ENCODE measurements at regions not wholly inside any gene's neighbourhood (a gene's known extent, or its start where the extent isn't known, plus 50 kb on each side); places are given as distances from the start of the nearest gene placed in this dataset.

DNA sequence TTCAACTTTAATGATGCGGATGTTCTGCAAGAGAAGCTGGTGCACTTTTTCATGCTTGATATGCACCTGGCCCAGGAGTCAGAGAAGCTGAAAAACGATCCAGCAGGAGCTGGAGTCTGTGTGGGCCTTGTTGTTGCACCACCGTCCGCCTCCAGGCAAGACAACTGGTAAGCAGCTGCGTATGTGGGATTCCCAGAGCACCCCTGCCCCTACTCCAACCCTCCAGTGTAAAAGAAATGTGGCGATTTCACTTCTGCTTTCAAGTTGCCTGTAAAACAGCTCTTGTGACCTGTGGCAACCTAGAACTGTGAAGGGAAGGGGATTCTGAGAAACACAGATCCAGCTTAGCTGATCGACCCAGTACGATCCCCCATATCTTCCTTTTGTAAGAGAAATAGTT lies 154.1 kb upstream of the PELI2 start:
- Histone ChIP-seq H3K23ac (ENCODE audit: low read depth, low read length, poor library complexity) (no peak overlapping the region), H4K91ac (ENCODE audit: low read depth, low read length, poor library complexity) (no peak overlapping the region), H4K8ac (ENCODE audit: low read depth, low read length) (no peak overlapping the region), H2AK5ac (ENCODE audit: low read depth, low read length) (no peak overlapping the region), H2BK5ac (ENCODE audit: low read length) (no peak overlapping the region), H3K36me3 (replicated peaks in 1 of 2; ENCODE audit: control insufficient read depth in 2 of 2, insufficient read depth in 2 of 2, low read length in 2 of 2) (no peaks in the 10 kb centered on the region), H3K4ac (ENCODE audit: low read length) (no peak overlapping the region), H3K79me1 (ENCODE audit: low read depth, low read length) (no peaks in the 10 kb centered on the region), H3K4me2 (ENCODE audit: insufficient read depth, low read length, poor library complexity, severe bottlenecking) (no peak overlapping the region), H3K27me3 (ENCODE audit: control insufficient read depth in 3 of 3, insufficient read depth in 3 of 3, low read depth in 1 of 3, low read length in 3 of 3) (peaks cover 0 to 7% (median 0%) of the 10 kb centered on the region in 3 experiments), H3K18ac (ENCODE audit: low read length) (no peak overlapping the region), H3K9me3 (replicated peaks in 1 of 2; ENCODE audit: control insufficient read depth in 2 of 2, insufficient read depth in 1 of 2, low read depth in 1 of 2, low read length in 2 of 2) (no peaks in the 10 kb centered on the region), H3K4me1 (ENCODE audit: control insufficient read depth in 2 of 2, insufficient read depth in 1 of 2, low read depth in 1 of 2, low read length in 2 of 2) (peaks cover 0 to 3% of the 10 kb centered on the region in 2 donors), H3K27ac (replicated peaks; ENCODE audit: low read length) (no peak overlapping the region), H3K14ac (ENCODE audit: low read length) (no peak overlapping the region), H2BK15ac (ENCODE audit: low read length) (no peak overlapping the region), H3K4me3 (ENCODE audit: low read length in 2 of 2) (no peak overlapping the region), H3K9ac (ENCODE audit: low read depth, low read length, poor library complexity) (no peak overlapping the region), H2AFZ (ENCODE audit: low read length) (no peak overlapping the region), H2BK12ac (ENCODE audit: low read length) (no peak overlapping the region), H2BK120ac (ENCODE audit: low read depth, low read length) (no peak overlapping the region)
- DNase-seq (ENCODE audit: low spot score): no peak
- WGBS, 2 donors (ENCODE audit: extremely low coverage in 2 of 2, insufficient read length in 2 of 2, insufficient replicate concordance in 1 of 2): no CpG with 5 or more reads among the region's 8 CpGs

DNA sequence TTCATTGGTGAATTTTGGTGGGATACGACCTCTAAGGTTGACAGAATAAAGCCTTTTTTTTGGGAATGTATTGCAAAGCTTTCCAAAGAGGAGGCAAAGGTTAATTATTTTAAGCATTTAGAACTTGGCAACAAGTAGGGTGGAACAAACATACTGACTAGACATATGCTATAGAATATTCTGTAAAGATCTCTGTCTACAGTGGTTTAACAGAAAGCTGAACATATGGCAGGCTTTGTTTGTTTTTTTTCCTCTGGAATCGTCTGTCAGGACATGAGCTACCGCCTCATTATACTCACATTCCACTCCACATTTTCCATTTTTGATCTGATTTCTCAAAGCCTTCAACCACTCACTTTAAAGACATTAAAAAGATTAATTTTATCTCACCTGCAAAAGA lies 153.4 kb upstream of the PELI2 start:
- no peak overlapping the region for H3K9ac ChIP-seq (ENCODE audit: low read depth, low read length, poor library complexity)
- no peaks in the 10 kb centered on the region for H3K36me3 ChIP-seq (replicated peaks in 1 of 2; ENCODE audit: control insufficient read depth in 2 of 2, insufficient read depth in 2 of 2, low read length in 2 of 2)
- no peak overlapping the region for H3K4me2 ChIP-seq (ENCODE audit: insufficient read depth, low read length, poor library complexity, severe bottlenecking)
- H3K4me1 ChIP-seq (ENCODE audit: control insufficient read depth in 2 of 2, insufficient read depth in 1 of 2, low read depth in 1 of 2, low read length in 2 of 2): no peaks in the 10 kb centered on the region
- no peak overlapping the region for H2BK5ac ChIP-seq (ENCODE audit: low read length)
- H2BK15ac ChIP-seq (ENCODE audit: low read length): no peak overlapping the region
- no peak overlapping the region for H4K91ac ChIP-seq (ENCODE audit: low read depth, low read length, poor library complexity)
- no peak overlapping the region for H3K27ac ChIP-seq (replicated peaks; ENCODE audit: low read length)
- no peak overlapping the region for H3K18ac ChIP-seq (ENCODE audit: low read length)
- no peak overlapping the region for H2BK12ac ChIP-seq (ENCODE audit: low read length)
- no peak overlapping the region for H2AFZ ChIP-seq (ENCODE audit: low read length)
- no peak overlapping the region for H3K23ac ChIP-seq (ENCODE audit: low read depth, low read length, poor library complexity)
- H3K4ac ChIP-seq (ENCODE audit: low read length): no peak overlapping the region
- WGBS, 2 donors (ENCODE audit: extremely low coverage in 2 of 2, insufficient read length in 2 of 2, insufficient replicate concordance in 1 of 2): no CpG with 5 or more reads among the region's 3 CpGs
- H3K14ac ChIP-seq (ENCODE audit: low read length): no peak overlapping the region
- no peak overlapping the region for H3K4me3 ChIP-seq (ENCODE audit: low read length in 2 of 2)
- H3K27me3 ChIP-seq (ENCODE audit: control insufficient read depth in 3 of 3, insufficient read depth in 3 of 3, low read depth in 1 of 3, low read length in 3 of 3): peaks cover 0 to 7% (median 0%) of the 10 kb centered on the region in 3 experiments
- no peak overlapping the region for H4K8ac ChIP-seq (ENCODE audit: low read depth, low read length)
- no peak overlapping the region for H2AK5ac ChIP-seq (ENCODE audit: low read depth, low read length)
- H3K9me3 ChIP-seq (replicated peaks in 1 of 2; ENCODE audit: control insufficient read depth in 2 of 2, insufficient read depth in 1 of 2, low read depth in 1 of 2, low read length in 2 of 2): no peaks in the 10 kb centered on the region
- no peaks in the 10 kb centered on the region for H3K79me1 ChIP-seq (ENCODE audit: low read depth, low read length)
- no peak for DNase-seq (ENCODE audit: low spot score)
- H2BK120ac ChIP-seq (ENCODE audit: low read depth, low read length): no peak overlapping the region

DNA sequence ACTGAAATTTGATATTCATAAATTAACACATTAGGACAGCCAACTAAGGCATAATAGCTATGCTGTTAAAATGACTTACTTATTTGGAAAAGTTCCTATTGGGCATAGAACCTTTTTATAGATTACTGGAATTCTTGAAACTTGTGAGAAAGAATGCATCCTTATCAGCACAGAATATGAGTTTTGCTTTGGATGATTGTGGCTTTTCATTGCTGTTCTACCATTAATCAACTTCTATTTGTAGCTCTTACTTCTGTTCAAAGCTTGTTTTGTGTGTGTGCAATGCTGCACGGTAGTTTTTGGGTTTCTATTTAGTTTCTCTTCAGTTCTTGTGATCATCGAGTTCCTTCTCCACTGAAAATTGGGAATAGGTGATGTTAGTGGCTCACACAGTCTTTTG lies 152.4 kb upstream of the PELI2 start:
- no peak overlapping the region for H3K23ac ChIP-seq (ENCODE audit: low read depth, low read length, poor library complexity)
- WGBS, 2 donors (ENCODE audit: extremely low coverage in 2 of 2, insufficient read length in 2 of 2, insufficient replicate concordance in 1 of 2): no CpG with 5 or more reads among the region's 2 CpGs

DNA sequence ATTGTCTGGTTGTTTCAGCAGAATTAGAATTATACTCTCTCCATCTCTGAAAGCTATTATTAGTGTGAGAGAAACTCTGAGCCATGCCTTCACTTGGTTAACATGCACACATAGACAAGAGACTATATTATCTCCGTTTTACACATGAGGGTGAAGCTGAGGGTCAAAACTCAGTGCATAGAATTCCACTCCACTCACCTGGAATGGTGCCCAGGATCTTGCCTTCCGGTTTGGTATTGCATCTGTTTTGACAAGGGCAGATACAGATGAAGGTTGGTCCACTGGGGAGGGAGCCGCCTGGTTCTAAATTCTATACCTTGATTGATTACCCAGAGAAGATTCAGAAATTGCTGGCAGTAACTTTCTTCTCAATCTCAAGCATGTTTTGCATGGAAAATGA lies 149.5 kb upstream of the PELI2 start:
- no peaks in the 10 kb centered on the region for H3K9me3 ChIP-seq (replicated peaks in 1 of 2; ENCODE audit: control insufficient read depth in 2 of 2, insufficient read depth in 1 of 2, low read depth in 1 of 2, low read length in 2 of 2)
- H3K4ac ChIP-seq (ENCODE audit: low read length): no peak overlapping the region
- no peak overlapping the region for H2BK15ac ChIP-seq (ENCODE audit: low read length)
- H3K4me3 ChIP-seq (ENCODE audit: low read length in 2 of 2): no peak overlapping the region
- no peak overlapping the region for H4K8ac ChIP-seq (ENCODE audit: low read depth, low read length)
- no peak overlapping the region for H2BK12ac ChIP-seq (ENCODE audit: low read length)
- H3K27ac ChIP-seq (replicated peaks; ENCODE audit: low read length): no peak overlapping the region
- no peaks in the 10 kb centered on the region for H3K27me3 ChIP-seq (ENCODE audit: control insufficient read depth in 3 of 3, insufficient read depth in 3 of 3, low read depth in 1 of 3, low read length in 3 of 3)
- no peak overlapping the region for H3K14ac ChIP-seq (ENCODE audit: low read length)
- no peak overlapping the region for H2AK5ac ChIP-seq (ENCODE audit: low read depth, low read length)
- H2BK5ac ChIP-seq (ENCODE audit: low read length): no peak overlapping the region
- H2BK120ac ChIP-seq (ENCODE audit: low read depth, low read length): no peak overlapping the region
- no peak overlapping the region for H2AFZ ChIP-seq (ENCODE audit: low read length)
- no peak overlapping the region for H4K91ac ChIP-seq (ENCODE audit: low read depth, low read length, poor library complexity)
- no peak overlapping the region for H3K23ac ChIP-seq (ENCODE audit: low read depth, low read length, poor library complexity)
- H3K36me3 ChIP-seq (replicated peaks in 1 of 2; ENCODE audit: control insufficient read depth in 2 of 2, insufficient read depth in 2 of 2, low read length in 2 of 2): no peaks in the 10 kb centered on the region
- no peaks in the 10 kb centered on the region for H3K4me1 ChIP-seq (ENCODE audit: control insufficient read depth in 2 of 2, insufficient read depth in 1 of 2, low read depth in 1 of 2, low read length in 2 of 2)
- no peak overlapping the region for H3K4me2 ChIP-seq (ENCODE audit: insufficient read depth, low read length, poor library complexity, severe bottlenecking)
- DNase-seq (ENCODE audit: low spot score): no peak
- no peak overlapping the region for H3K9ac ChIP-seq (ENCODE audit: low read depth, low read length, poor library complexity)
- no peaks in the 10 kb centered on the region for H3K79me1 ChIP-seq (ENCODE audit: low read depth, low read length)
- WGBS, 2 donors (ENCODE audit: extremely low coverage in 2 of 2, insufficient read length in 2 of 2, insufficient replicate concordance in 1 of 2): no CpG with 5 or more reads among the region's 3 CpGs
- no peak overlapping the region for H3K18ac ChIP-seq (ENCODE audit: low read length)

More for the DNA sequence above, 152.4 kb upstream of the PELI2 start:
- Histone ChIP-seq H4K91ac (ENCODE audit: low read depth, low read length, poor library complexity) (no peak overlapping the region), H2BK5ac (ENCODE audit: low read length) (no peak overlapping the region), H2BK120ac (ENCODE audit: low read depth, low read length) (no peak overlapping the region), H2AFZ (ENCODE audit: low read length) (no peak overlapping the region), H3K4me1 (ENCODE audit: control insufficient read depth in 2 of 2, insufficient read depth in 1 of 2, low read depth in 1 of 2, low read length in 2 of 2) (no peaks in the 10 kb centered on the region), H2BK12ac (ENCODE audit: low read length) (no peak overlapping the region), H3K18ac (ENCODE audit: low read length) (no peak overlapping the region), H4K8ac (ENCODE audit: low read depth, low read length) (no peak overlapping the region), H3K9ac (ENCODE audit: low read depth, low read length, poor library complexity) (no peak overlapping the region), H3K14ac (ENCODE audit: low read length) (no peak overlapping the region), H2BK15ac (ENCODE audit: low read length) (no peak overlapping the region), H2AK5ac (ENCODE audit: low read depth, low read length) (no peak overlapping the region), H3K27me3 (ENCODE audit: control insufficient read depth in 3 of 3, insufficient read depth in 3 of 3, low read depth in 1 of 3, low read length in 3 of 3) (peaks cover 0 to 7% (median 0%) of the 10 kb centered on the region in 3 experiments), H3K4me3 (ENCODE audit: low read length in 2 of 2) (no peak overlapping the region), H3K4me2 (ENCODE audit: insufficient read depth, low read length, poor library complexity, severe bottlenecking) (no peak overlapping the region), H3K79me1 (ENCODE audit: low read depth, low read length) (no peaks in the 10 kb centered on the region), H3K4ac (ENCODE audit: low read length) (no peak overlapping the region), H3K27ac (replicated peaks; ENCODE audit: low read length) (no peak overlapping the region), H3K9me3 (replicated peaks in 1 of 2; ENCODE audit: control insufficient read depth in 2 of 2, insufficient read depth in 1 of 2, low read depth in 1 of 2, low read length in 2 of 2) (no peaks in the 10 kb centered on the region), H3K36me3 (replicated peaks in 1 of 2; ENCODE audit: control insufficient read depth in 2 of 2, insufficient read depth in 2 of 2, low read length in 2 of 2) (no peaks in the 10 kb centered on the region)
- no peak for DNase-seq (ENCODE audit: low spot score)
